KG1 (cell line): ENCODE measurements at regions not wholly inside any gene's neighbourhood (a gene's known extent, or its start where the extent isn't known, plus 50 kb on each side); places are given as distances from the start of the nearest gene placed in this dataset.

Source experiments
- DNase-seq: peaks from one replicate; lab custom pipeline; 2025; lab: John Stamatoyannopoulos, UW

DNA sequence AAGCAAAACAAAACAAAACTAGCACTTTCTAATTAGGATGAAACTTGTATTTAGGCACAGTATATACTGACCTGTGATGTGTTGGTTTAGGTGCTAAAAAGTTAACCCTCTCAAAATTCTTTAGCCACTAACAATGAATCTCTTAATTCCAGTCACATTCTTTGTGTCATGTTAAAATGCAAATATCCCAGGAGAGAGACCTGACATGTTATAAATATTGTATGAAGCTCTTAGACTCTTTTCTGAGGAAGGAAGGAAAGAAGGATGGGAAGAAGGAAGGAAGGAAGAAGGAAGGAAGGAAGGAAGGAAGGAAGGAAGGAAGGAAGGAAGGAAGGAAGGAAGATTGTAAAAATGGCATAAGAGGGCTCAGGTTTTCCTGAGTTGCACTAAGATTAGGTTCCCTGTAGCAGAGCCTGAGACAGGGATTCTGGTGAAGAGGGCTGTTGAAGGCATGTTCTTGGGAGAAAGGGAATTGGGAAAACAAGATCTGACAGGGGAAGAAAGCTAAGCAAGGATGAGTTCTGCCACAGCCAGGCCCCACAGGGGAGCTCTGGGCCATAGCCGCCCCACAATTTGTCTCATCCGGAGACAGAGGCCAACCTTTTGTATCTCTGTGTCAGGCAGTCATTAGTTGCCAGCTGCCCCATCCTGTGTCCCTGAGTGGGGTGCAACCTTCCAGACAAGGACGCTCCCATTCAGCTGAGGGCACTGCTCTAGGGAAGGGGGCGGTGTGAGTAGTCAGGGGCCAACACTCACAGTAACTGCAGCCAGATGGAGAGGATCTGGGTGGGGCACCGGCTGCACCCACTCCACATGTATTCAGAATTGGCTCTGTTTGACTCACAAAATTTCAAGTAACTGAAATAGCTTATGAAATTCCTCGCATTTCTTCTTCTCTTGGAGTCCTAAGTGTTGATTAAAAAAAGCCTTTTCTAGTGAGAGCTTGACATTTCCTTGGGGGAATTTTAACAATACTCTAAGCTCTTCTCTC is 189.3 kb upstream of the ARG1 start:
- DNase-seq = no peak

DNA sequence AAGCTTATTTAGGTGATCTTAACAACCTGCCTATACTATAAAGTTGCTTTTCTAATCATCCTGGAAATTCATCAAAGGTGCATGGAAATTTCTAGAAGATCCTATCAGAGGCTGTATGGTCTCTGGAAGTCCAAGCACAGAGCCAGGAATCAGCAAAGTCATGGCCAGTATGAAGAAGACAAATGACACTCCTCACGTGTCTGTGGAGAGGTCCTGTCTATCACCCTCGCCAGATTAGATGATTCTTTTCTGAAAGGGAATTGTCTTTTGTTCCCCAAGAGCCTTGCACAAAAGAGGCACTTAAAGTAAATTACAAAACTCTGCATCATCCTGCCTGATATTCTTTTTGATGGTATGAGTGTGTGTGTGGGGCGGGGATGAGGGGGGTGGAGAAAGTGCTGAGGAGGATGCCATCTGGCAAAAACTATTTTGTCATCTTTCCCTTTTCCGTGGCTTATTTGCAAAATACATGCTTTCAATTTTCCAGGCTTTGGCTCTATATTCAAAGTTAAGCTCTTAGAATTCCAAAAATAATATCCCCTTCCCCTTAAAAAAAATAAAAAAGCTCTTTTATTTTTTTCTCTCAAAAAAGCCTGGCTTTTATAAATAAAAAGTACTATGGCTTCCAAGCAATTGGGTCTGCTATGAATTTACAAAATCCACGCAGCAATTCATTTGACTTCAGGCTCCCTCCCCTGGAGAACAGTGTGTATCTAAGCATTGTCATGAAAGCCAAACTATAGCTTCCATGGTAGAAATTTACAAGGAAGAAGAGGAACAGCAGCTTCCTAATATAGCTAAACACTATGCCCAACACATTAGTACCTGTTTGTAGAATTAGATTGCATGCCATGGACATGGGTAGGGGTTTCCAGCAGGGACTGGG is 185.2 kb upstream of the ARG1 start:
- DNase-seq = no peak

DNA sequence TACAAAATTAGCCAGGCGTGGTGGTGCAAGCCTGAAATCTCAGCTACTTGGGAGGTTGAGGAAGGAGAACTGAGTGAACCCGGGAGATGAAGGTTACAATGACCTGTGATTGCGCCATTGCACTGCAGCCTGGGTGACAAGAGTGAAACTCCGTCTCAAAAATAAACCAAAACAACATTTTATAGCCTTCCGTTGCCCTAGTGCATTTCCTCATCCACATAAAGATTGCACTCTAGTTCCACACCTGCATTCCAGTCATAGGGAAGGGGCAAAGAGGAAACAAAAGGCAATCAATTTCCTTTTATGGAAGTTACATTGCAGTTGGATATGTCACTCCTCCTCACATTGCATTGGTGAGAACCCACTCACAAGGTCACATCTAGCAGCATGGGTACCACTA is 182.7 kb upstream of the ARG1 start:
- DNase-seq = no peak

DNA sequence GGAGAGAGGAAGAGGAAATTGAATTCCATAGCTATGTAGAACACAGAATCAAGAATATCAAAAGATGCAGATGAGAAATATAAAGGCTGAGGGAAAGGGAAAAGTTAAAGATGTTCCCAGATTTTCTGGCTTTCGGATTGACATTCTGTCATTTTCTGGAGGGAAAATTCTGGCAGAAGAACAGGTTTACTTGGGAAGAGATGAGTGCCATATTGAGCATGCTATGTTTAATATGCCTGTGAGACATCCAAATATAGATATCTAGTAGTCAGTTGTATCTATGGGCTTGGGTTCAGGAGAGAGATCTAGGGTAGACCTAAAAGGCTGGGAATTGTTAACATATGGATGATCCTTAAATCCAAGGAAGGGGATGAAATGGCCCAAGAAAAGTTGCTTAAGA is 181.9 kb upstream of the ARG1 start:
- no peak for DNase-seq

DNA sequence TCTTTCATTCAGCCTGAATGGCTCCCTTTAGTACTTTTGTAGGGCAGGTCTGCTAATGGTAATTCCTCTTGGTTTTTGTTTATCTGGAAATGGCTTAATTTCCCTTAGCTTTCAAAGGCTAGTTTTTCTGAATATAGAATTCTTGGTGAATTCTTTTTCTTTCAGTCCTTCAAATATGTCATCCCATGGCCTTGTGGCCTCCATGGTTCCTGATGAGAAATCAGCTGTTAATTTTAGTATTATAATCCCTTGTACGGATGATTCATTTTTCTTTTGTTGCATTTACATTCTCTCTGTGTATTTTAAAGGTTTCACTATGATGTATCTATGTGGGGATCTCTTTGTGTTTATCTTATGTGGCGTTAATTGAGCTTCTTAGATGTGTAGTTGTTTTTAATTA is 179.6 kb upstream of the ARG1 start:
- DNase-seq = no peak

DNA sequence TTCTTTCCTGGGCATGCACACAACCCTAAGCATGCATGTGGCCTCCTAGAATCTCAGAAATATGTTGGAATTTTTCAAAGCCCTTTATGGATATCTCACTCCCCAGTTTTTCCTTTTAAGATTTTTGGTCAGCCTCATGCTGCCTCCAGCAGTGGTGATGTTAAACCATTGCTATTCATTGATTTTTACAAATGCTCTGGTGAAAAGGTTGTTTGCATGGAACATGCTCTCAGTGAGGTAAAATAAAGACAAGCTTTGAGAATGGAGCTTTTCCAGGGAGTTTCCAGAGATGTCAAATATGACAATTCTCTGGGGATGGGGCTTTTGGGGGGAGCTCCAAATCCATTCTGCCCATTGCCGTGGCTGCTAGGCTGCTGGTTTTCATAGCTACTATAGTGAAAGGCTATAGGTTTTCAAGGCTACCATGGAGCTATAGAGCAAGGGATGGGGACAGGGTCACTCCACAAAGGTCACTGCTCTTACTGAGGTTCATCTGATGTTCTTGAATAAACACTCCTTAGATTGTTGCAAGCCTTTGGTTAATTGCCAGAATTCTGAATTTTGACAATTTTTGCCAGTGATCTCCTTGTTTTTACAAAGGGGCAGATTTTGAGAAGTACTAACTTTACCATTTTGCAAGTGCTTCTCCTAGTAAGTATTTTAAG is 178.1 kb upstream of the ARG1 start:
- no peak for DNase-seq

DNA sequence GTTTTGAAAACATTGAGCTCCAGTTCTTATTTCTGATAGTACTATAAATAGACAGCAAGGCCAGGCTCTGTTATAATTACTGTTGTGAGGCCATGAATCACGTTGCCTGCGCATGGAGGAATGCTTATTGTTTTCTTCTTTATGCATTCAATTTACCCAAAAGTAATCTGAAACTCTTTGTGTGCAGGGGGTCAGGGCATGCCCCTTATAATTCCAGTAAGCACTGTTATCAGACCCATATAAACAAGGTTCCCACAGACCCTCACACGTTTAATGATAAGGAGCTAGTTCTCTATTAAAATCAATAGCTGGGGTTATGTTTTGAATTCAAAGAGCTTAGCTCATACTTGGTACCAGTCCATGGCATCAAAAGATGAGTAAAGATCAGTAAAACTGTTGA is 174.8 kb upstream of the ARG1 start:
- DNase-seq = no peak

DNA sequence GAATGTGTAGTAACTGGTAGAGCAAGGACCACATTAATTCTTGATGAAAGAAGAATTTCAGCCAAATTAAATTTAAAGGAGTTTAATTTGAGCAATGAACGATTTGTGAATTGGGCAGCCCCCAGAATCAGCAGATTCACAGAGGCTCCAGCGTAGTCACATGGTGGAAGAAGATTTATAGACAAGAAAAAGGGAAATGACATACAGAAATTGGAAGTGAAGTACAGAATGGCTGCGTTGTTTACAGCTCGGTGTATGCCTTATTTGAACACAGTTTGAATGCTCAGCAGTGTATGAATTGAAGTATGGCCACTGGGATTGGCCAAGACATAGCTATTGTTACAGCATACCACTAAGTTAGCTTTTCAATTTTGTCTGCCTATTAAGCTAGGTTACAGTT is 173.6 kb upstream of the ARG1 start:
- DNase-seq = no peak

DNA sequence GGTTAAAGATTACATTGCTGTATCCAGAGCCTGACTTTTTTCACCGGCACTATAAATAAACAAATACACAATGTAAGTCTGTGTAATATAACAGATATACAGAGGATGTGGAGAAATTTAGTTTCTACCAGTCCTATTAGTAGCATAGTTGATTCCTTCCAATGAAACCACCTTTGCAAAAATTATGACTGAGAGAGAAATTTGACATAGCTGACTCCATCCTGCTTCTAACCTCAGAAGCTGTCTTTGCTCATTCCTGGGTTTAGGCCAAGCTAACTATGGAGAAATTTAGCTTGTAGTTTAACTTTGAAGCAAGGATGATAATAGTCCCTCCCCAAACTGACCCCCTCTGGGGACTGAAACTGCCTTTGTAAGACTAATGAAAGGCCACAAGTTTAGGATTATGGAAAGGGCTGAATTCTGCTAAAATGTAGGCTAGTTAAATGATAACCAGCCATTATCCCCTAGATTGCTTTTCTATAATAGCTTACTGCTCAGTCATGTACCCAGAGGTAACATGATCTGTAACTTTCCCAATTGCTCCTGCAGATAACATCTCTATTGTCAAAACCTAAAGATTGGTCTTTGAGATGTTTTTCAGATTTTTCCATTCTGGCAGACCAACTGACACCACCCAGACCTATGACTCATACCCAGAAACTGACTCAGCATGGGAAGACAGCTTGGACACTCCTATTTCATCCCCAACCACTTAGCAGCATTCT is 172.8 kb upstream of the ARG1 start:
- no peak for DNase-seq

DNA sequence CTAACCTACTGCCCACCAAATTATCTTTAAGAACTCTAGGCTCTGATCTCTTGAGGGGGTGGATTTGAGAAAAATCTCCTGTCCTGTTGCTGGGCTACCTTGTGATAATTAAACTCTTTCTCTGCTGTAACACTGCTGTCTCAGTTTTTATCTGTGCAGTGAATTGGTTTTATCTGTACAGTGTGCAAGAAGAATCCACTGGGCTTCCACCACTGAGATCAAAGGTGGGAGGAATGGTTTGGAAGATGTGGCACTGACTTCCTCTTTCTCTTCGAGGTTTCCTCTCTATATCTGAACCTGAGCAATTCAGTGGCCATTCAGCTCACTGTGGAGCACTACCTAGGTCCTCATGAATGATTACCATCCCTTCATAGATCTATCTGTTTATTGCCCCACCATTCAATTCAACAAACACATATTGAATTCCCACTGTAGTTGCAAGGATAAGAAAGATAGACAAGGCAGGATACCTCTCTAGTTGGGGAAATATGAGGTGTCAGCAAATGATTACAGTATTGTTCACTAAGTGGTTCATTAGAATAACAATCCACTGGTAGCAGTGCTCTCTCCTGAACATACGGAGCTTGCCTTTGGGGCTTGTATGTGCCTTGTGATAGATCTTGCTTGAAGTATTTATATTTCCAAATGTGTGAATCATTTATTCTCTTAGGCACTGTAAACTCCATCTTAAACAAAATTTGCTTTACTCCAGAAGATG is 172.1 kb upstream of the ARG1 start:
- no peak for DNase-seq

DNA sequence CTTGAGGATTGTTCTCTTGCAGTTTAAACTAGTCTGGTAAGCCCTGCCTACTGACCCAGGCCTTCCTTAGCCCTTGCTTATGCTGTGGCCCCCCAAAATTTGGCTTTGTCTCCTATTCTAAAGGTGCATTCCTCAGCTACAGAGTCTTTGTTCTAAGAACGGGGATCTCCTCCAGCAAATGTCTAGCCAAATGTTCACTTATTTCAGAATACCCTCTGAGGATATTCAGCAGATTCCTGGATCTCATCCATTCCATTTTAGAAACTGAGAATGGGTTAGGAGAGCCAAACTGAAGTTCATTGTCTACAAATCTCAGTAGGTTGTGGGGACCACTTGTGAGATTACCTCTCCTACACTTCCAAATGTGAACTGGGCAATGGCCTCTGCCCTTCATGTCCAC is 164.2 kb upstream of the ARG1 start:
- no peak for DNase-seq

DNA sequence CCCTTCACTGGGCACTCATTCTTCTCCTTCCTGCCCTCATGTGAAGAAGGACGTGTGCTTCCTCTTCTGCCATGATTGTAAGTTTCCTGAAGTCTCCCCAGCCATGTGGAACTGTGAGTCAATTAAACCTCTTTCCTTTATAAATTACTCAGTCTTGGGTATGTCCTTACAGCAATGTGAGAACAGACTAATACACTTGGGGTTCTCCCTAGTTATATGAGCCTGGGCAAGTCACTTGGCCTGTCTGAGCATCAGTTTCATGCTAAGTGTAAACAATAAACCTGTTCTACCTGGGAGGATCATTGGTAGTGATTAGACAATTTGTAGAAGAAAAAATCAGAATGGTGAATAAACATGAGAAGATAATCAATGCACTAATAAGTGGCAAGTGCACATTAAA is 162.2 kb upstream of the ARG1 start:
- no peak for DNase-seq

DNA sequence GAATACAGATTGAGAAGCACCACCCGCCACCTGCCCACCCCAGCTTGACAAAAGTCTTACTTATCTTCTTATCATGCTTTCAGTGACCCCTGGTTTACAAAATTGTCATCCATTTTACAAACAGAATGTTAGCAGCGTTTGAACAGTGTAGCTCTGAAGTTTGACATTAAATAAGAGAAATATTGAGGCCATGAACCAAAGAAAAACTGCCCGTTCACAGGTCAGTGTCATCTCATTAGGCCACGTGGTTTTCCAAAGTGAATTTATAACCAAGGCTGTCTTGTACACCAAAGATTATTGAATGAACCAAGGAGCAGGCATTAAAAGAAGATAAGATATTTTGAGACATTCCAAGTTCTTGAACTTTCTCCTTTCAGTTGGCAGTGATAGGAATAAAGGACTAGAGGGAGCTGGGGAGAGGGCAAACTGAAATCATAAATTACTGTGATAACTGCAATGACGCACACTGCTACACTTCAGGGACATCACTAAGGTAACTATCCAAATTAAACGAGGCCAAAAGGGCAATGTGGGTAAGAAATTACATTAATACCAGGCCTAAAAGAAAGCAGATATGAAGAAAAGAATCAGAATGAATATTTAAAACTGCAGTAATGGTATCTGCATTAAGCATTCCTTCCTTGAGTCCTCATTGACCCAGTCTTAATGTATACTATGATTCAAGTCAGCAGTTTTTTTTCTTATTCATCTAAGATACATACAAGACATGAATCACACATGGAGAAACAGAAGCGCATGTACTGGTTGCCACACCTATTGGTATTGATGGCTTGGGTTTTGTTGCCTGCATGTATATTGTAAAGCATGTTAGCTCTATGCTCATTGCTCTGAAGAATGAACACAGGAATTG is 159.8 kb upstream of the ARG1 start:
- no peak for DNase-seq

DNA sequence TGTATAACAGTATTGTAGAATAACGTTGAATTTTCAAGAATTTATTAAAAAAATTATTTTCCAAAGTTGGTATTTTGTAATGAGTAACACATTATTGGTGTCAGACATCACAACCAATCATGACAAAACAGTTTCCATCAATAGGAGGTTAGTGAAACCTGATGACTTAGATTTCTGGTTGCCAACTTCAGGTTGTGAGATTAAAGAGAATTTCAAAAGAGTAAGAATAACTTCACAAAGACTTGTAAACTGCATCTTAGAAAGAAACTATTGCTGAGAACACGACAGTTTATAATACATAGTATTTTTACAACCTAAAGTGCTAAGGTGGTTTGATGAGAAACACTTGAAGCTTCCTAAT is 159.2 kb upstream of the ARG1 start:
- DNase-seq = no peak

DNA sequence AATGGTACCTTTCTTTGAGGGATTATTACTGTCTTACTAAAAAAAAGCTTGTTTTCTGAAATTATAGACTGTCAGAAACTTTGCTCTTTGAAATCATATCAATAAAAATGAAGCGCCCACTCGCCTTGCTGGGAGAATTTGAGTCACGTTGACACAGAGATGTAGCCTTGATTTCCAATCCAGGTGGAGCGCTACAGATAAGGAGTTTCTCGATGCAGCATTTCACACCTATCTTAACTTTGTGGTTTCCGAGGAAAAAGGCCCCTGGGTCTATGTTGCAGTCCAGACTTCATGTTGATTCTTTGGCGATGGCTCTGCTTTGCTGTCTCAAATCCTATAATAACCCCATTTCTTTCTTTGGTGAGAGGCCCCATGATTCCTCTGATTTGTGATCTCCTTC is 158.1 kb upstream of the ARG1 start:
- no peak for DNase-seq

DNA sequence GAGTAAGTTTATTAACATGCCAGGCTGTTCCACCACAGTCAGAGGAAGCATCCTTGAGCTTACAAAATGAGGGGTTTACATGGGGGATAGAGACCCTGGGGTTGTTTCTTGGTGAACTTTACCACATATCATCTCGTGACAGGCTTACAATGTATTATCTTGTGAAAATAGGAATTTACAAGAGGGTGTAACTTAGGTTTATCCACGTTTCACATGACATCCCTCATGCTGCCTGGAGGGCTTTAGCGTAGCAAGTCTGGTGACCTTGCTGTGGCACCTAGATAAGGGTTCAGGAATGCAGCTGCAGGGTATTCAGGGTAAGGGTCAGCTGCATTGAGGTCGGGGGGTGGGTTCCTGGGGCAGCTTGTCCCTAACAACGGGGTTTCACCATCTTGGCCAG is 154.6 kb upstream of the ARG1 start:
- no peak for DNase-seq

DNA sequence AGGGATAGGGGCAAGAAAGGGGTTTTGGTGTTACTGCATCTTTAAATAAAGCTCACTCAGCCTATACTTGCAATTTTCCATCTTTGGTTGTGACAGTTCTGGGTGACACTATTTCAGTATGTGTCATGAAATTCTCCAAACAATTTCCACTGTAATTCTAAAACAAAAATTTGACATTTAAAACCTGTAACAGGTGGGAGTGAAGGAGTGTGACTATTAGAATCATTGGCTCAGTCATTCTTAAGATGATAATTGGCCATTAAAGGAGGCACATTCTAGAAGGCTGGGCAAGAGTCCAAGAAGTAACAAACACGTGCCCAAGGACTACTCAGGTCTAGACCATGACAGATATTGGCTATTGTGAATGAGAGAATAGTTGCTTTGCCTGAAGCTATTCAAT is 153.3 kb upstream of the ARG1 start:
- DNase-seq = no peak

DNA sequence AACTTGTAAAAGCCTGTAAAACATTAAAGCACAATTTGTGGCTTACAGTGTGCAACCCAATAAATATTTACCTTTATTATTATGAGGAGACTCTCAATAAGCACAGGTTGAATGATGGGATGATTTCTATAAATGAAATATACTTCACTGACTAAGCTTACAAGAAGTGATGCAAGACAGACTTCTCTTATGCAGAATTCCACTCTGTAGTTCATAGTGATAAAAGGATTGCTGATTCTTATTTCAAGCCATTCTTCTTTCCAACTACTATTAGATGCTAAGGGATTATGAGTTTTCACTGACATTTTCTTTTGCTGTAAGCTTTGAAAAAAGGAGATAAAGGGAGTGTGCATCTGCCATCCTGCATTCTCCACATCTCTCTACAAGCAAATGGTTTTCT is 149.0 kb upstream of the ARG1 start:
- no peak for DNase-seq

DNA sequence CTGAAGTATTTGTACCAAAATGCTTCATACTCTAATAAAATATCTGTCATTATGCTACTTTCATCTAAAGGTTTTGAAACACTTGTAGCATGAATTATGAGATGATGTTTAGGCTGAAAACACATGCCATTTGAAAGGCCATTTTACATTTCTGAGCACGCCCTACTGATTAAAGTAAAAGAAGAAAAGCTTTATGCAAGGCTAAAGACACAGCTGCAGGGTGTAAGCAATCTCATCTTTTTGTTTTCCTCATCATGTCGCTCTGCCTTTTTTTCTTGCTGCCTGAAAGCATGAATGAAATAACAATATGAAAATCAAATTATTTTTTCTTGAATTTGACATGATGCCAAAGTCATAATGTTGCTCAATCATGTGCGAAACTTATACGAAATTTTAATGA is 148.6 kb upstream of the ARG1 start:
- no peak for DNase-seq

DNA sequence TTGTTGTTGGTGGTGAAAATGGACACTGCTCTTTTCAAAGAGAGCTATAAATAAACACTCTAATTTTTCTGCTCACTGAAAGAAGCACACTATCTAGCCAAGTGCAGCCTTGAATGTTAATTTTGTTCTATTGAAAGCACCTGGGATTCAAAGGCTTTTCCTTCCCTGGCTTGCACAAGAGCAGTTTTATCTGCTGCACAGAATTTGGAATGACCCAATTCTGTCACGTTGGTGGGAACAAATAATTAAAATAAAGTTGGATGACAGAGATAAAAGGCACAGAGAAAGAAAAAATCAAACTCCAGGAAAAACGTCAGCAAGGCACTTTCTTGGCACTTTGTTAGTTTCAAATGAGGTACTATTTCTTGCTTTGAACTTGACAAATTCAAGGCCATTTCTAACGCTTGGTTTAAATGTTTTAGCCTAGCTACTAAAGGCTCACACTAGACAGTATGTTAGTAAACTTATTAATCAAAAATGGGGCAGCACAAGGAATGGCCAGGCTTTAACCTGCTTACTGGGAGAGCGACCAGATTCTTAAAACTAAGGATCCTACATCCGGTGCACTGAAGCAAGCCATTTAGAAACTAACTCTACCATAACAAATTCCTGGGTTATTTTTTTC is 145.5 kb upstream of the ARG1 start:
- DNase-seq = no peak
